OCI-LY7 (cell line): ENCODE measurements at regions not wholly inside any gene's neighbourhood (a gene's known extent, or its start where the extent isn't known, plus 50 kb on each side); places are given as distances from the start of the nearest gene placed in this dataset.

ENCODE experiments used
- BruUV-seq: library from RNA; stranded (reverse); fragments of 400-500 nt; replicated peaks from 2 replicates; lab custom pipeline; 2021; lab: Mats Ljungman, UMichigan
- CTCF ChIA-PET: fragments of 300-600 bp; sonication (Branson Sonifier 250); formaldehyde crosslinking; loops from one replicate; lab custom pipeline; 2022; ENCODE audit warnings: antibody characterized with exemption; ENCODE audit not compliant: unreplicated experiment; lab: Charles Lee
- POLR2A ChIA-PET: fragments of 300-600 bp; sonication (Branson Sonifier 250); formaldehyde crosslinking; loops from one replicate; lab custom pipeline; 2022; ENCODE audit warnings: antibody characterized with exemption; lab: Charles Lee
- DNase-seq: peaks from one replicate; pipeline ENCODE4 v3.0.0-alpha.2; 2015; ENCODE audit warnings: low spot score
- H2AFZ ChIP-seq: fragments of 200-600 bp; sonication (generic), shearing (Covaris generic); 2 replicates; pipeline ENCODE4 v1.6.1; 2014; ENCODE audit warnings: mild to moderate bottlenecking, antibody characterized with exemption, low read length, moderate library complexity
- H3K27ac ChIP-seq: fragments of 200-600 bp; sonication (generic); 2 replicates; pipeline ENCODE4 v1.5.1; 2014; ENCODE audit warnings: mixed run types, low read depth, mild to moderate bottlenecking, moderate library complexity, low read length, inconsistent platforms; ENCODE audit not compliant: poor library complexity, severe bottlenecking
- H3K36me3 ChIP-seq: fragments of 200-600 bp; sonication (generic); 2 replicates; pipeline ENCODE4 v1.6.1; 2014; ENCODE audit warnings: mild to moderate bottlenecking, antibody characterized with exemption, low read length, moderate library complexity, mixed read lengths; ENCODE audit not compliant: insufficient read depth
- H3K4me1 ChIP-seq: fragments of 200-600 bp; sonication (generic); 2 replicates; pipeline ENCODE4 v1.5.1; 2014; ENCODE audit warnings: mild to moderate bottlenecking, low read length; ENCODE audit not compliant: insufficient read depth, poor library complexity, severe bottlenecking
- H3K4me2 ChIP-seq: fragments of 200-600 bp; sonication (generic); 2 replicates; pipeline ENCODE4 v1.6.1; 2014; ENCODE audit warnings: mild to moderate bottlenecking, low read length
- H3K4me3 ChIP-seq: fragments of 200-600 bp; sonication (generic); 2 replicates; pipeline ENCODE4 v1.5.1; 2014; ENCODE audit warnings: mild to moderate bottlenecking, low read depth, low read length; ENCODE audit not compliant: poor library complexity, severe bottlenecking
- H3K79me2 ChIP-seq: fragments of 200-600 bp; sonication (generic); 2 replicates; pipeline ENCODE4 v1.6.1; 2016; ENCODE audit warnings: low read depth, mild to moderate bottlenecking, low read length, moderate library complexity, mixed read lengths; ENCODE audit not compliant: insufficient read depth
- H3K9me2 ChIP-seq: fragments of 200-600 bp; sonication (generic); 2 replicates; pipeline ENCODE4 v1.6.1; 2016; ENCODE audit warnings: mild to moderate bottlenecking, low read length, mixed read lengths; ENCODE audit not compliant: insufficient read depth
- H3K9me3 ChIP-seq: fragments of 200-600 bp; sonication (generic); 2 replicates; pipeline ENCODE4 v1.6.1; 2014; ENCODE audit warnings: mild to moderate bottlenecking, mixed run types, low read length, mixed read lengths
- H4K20me1 ChIP-seq: fragments of 200-600 bp; sonication (generic); 2 replicates; pipeline ENCODE4 v1.6.1; 2014; ENCODE audit warnings: mild to moderate bottlenecking, antibody characterized with exemption, low read length, moderate library complexity, mixed read lengths; ENCODE audit not compliant: insufficient read depth
- CTCF ChIP-seq: fragments of 200-600 bp; sonication (generic); conservative IDR thresholded peaks from 2 replicates; pipeline ENCODE4 v1.5.1; 2014; ENCODE audit warnings: mild to moderate bottlenecking, antibody characterized with exemption, low read length, moderate library complexity, mixed read lengths
- EZH2phosphoT487 ChIP-seq: fragments of 200-600 bp; sonication (generic); IDR thresholded peaks from 2 replicates; pipeline ENCODE4 v1.6.1; 2018; ENCODE audit warnings: low read depth, borderline replicate concordance, mild to moderate bottlenecking, mixed run types, antibody characterized with exemption, low read length, moderate library complexity, mixed read lengths
- intact Hi-C: fragments of 100-400 bp; cut with micrococcal nuclease; formaldehyde crosslinking; loops from one replicate; pipeline ENCODE4 v1.10.0; 2022; ENCODE audit not compliant: unreplicated experiment

DNA sequence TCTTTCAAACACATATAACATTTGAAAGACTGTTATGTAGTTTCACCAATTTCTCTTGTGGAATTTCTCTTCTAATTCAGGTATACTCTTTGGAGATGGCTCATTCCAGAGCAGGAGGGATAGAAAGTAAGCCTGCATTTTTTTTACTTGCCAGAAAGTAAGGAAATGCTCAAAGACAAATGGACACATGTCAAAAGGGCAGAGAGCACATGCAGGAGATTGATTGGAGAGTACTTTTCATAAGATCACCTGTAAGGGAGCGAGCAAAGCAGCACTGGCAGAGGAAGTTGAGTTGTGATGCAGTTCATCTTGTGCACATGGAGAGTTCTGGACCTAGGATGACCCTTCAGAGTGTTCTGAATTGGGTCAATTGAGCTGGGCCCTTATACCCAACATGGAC lies 51.4 kb upstream of the FBXO33 start:
- no TSS peak for BruUV-seq
- CTCF ChIA-PET, result no interaction called here

More for the DNA sequence above, 51.4 kb upstream of the FBXO33 start:
- H3K27ac ChIP-seq, result no peak overlapping the region
- no peaks in the 10 kb centered on the region for H4K20me1 ChIP-seq
- H3K4me1 ChIP-seq, result no peaks in the 10 kb centered on the region
- no peaks in the 10 kb centered on the region for H3K79me2 ChIP-seq
- no peaks in the 10 kb centered on the region for H3K9me3 ChIP-seq
- no peak for DNase-seq
- POLR2A ChIA-PET, result no interaction called here
- intact Hi-C loops, result no loop called here
- H3K4me3 ChIP-seq, result no peak overlapping the region
- H2AFZ ChIP-seq, result no peak overlapping the region
- H3K36me3 ChIP-seq, result no peaks in the 10 kb centered on the region
- no peak overlapping the region for H3K4me2 ChIP-seq
- H3K9me2 ChIP-seq, result no peaks in the 10 kb centered on the region
- TF ChIP-seq CTCF, result no peak
- TF ChIP-seq EZH2phosphoT487, result no peak
